ENCODE measurements at regions not wholly inside any gene's neighbourhood (a gene's known extent, or its start where the extent isn't known, plus 50 kb on each side); places are given as distances from the start of the nearest gene placed in this dataset.

DNA sequence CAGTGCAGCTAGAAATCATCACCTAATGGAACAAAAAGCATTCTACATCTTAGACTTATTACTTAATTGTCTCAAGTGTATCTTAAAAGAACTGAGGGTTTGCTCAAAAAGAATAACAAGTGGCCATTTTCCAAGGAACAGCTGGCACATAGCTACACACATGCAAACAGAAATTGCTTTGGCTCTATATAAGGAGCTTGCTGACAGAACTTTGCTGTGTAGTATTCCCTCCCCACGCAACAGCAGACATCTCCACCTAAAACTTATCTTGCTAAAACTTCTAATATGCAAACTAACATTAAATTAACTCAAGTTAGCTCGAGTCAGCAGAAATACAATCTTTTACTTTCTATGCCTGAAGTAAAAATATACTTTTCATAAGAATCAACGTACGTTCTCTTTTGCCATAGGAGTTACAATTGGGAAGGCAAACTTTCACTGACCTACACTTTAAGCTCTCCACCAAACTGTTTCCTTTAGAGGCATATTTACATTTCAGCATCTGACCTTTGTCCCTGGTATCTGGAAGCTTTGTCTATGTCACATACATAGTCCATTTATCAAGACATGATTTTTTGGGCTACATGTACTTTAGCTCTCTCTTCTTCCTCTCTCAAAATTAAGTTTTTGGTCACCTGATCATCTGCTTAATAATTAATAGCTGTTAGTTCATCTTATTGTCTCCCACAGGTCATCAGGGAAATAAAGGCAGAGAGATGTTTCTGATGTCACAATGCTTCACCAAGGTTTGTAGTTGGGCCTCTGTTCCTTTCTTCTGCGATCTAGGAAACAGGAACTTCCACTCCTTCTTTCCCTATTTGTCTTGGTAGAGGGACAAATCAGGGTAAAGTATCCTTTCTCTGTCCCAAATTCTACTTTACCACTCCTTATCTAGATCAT lies 163.4 kb upstream of the AGTR1 start:
- ATAC-seq (no peak), DNase-seq (no peak)
- Histone ChIP-seq H3K27ac (no peak overlapping the region), H3K27me3 (no peaks in the 10 kb centered on the region), H3K9me3 (no peaks in the 10 kb centered on the region), H3K4me1 (no peaks in the 10 kb centered on the region), H3K36me3 (no peaks in the 10 kb centered on the region), H3K4me3 (no peak overlapping the region)
- in situ Hi-C loops (cut with MboI; ENCODE audit: low sequenced_read_pairs in 4 of 4) (no loop called here), intact Hi-C loops (cut with DNase I; ENCODE audit: low total_unique reads) (loop anchor here (1.0 kb wide), 1 partner anchor 21 kb away; no protein-coding TSS in a partner anchor)
- no peak for TF ChIP-seq POLR2A (IDR thresholded peaks at IDR 0.05)
- TF ChIP-seq, protein P1, sequence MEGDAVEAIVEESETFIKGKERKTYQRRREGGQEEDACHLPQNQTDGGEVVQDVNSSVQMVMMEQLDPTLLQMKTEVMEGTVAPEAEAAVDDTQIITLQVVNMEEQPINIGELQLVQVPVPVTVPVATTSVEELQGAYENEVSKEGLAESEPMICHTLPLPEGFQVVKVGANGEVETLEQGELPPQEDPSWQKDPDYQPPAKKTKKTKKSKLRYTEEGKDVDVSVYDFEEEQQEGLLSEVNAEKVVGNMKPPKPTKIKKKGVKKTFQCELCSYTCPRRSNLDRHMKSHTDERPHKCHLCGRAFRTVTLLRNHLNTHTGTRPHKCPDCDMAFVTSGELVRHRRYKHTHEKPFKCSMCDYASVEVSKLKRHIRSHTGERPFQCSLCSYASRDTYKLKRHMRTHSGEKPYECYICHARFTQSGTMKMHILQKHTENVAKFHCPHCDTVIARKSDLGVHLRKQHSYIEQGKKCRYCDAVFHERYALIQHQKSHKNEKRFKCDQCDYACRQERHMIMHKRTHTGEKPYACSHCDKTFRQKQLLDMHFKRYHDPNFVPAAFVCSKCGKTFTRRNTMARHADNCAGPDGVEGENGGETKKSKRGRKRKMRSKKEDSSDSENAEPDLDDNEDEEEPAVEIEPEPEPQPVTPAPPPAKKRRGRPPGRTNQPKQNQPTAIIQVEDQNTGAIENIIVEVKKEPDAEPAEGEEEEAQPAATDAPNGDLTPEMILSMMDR (IDR thresholded peaks at IDR 0.05 in 4 of 5, conservative IDR thresholded peaks at IDR 0.05 in 1 of 5) = no peak

DNA sequence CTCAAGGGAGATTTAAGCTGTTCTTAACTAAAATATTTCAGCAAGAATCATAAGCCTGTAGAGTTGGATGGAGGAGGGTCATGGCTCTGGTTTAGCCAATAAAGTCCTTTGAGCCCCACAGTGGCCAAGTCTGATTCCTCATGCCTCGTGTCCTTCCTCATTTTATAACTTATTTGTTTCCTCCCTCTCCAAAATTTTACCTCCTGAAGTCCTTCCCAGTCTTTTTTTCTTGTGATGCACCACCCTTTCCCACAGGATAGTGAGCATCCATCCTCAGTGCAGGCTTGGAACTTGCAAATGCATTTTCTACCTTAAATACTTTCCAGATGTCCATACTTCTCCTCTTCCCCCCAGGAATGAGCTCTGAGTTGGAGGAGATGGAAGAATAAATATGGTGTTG lies 162.7 kb upstream of the AGTR1 start:
- Histone ChIP-seq H3K27ac (no peak overlapping the region), H3K36me3 (no peaks in the 10 kb centered on the region), H3K4me3 (no peak overlapping the region), H3K4me1 (no peaks in the 10 kb centered on the region), H3K27me3 (no peaks in the 10 kb centered on the region), H3K9me3 (no peaks in the 10 kb centered on the region)
- no peak for DNase-seq
- TF ChIP-seq, protein P1 (IDR thresholded peaks at IDR 0.05 in 4 of 5, conservative IDR thresholded peaks at IDR 0.05 in 1 of 5) = no peak
- TF ChIP-seq POLR2A (IDR thresholded peaks at IDR 0.05) = no peak
- intact Hi-C loops (cut with DNase I; ENCODE audit: low total_unique reads) (no loop called here), in situ Hi-C loops (cut with MboI; ENCODE audit: low sequenced_read_pairs in 4 of 4) (no loop called here)
- ATAC-seq = no peak

DNA sequence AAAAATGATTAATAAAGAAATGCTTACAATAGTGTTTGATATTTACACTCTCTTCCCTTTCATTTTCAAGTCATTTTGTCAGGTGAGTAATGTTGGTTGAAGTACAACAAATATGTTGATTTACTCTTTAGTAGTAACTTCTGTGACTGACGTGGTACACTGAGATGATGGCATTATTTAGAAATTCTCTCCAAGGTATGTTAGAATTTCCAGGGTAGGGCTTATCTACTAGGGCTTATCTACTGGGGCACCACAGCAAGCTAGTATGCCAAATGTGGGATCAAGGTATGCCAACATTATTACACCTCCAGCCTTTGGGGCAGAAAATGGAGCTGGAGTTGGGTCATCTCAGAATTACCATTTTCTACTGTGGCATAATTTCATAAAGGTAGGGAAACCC lies 157.4 kb upstream of the AGTR1 start:
- intact Hi-C loops (cut with DNase I; ENCODE audit: low total_unique reads) = no loop called here

GRCh38 chr3:148540851-148541250 lies 156.9 kb upstream of the AGTR1 start:
- Histone ChIP-seq H3K4me3 (no peak overlapping the region), H3K27me3 (no peaks in the 10 kb centered on the region), H3K27ac (no peak overlapping the region), H3K4me1 (no peaks in the 10 kb centered on the region), H3K36me3 (no peaks in the 10 kb centered on the region), H3K9me3 (no peaks in the 10 kb centered on the region)
- in situ Hi-C loops (cut with MboI; ENCODE audit: low sequenced_read_pairs in 4 of 4) (no loop called here), intact Hi-C loops (cut with DNase I; ENCODE audit: low total_unique reads) (no loop called here)
- ATAC-seq (no peak), DNase-seq (no peak)
- no peak for TF ChIP-seq POLR2A (IDR thresholded peaks at IDR 0.05)
- TF ChIP-seq, protein P1 (IDR thresholded peaks at IDR 0.05 in 4 of 5, conservative IDR thresholded peaks at IDR 0.05 in 1 of 5) = no peak

More for the DNA sequence above, 157.4 kb upstream of the AGTR1 start:
- no peak overlapping the region for H3K27ac ChIP-seq
- no peaks in the 10 kb centered on the region for H3K27me3 ChIP-seq
- H3K4me1 ChIP-seq = no peaks in the 10 kb centered on the region
- DNase-seq (no peak), ATAC-seq (no peak)
- TF ChIP-seq, protein P1 (IDR thresholded peaks at IDR 0.05 in 4 of 5, conservative IDR thresholded peaks at IDR 0.05 in 1 of 5) = no peak
- H3K9me3 ChIP-seq = no peaks in the 10 kb centered on the region
- no peak overlapping the region for H3K4me3 ChIP-seq
- in situ Hi-C loops (cut with MboI; ENCODE audit: low sequenced_read_pairs in 4 of 4) = no loop called here
- H3K36me3 ChIP-seq = no peaks in the 10 kb centered on the region
